ENCODE measurements at regions not wholly inside any gene's neighbourhood (a gene's known extent, or its start where the extent isn't known, plus 50 kb on each side); places are given as distances from the start of the nearest gene placed in this dataset.
A peak's percentile ranks its signal among the peaks of the same experiment; 100 is the strongest.
"Not testable (repeated sequence)": the region's sequence is repeated elsewhere in the genome, so short reads cannot be mapped to it uniquely, and the experiment has no call there.

GRCh38 chr21:35438643-35439404 lies 389.7 kb upstream of the RUNX1 start:
- 17% methylated on average over 4 of the region's 6 CpGs for WGBS (ENCODE audit: insufficient coverage, low coverage, low lambda C conversion rate, missing lambda C conversion rate)
- intact Hi-C loops (cut with DNase I), result no loop called here
- Histone ChIP-seq H3K36me3 (no peaks in the 10 kb centered on the region), H3K4me1 (no peaks in the 10 kb centered on the region), H3K27me3 (no peaks in the 10 kb centered on the region), H3K4me3 (no peak overlapping the region), H3K27ac (no peak overlapping the region), H3K9me3 (no peaks in the 10 kb centered on the region)
- no peak for TF ChIP-seq POLR2A (IDR thresholded peaks at IDR 0.05)
- no peak for TF ChIP-seq CTCF (IDR thresholded peaks at IDR 0.05)
- DNase-seq, result no peak
- ATAC-seq, result peak in 2 of 4 donors; percentile 20 to 38

GRCh38 chr21:35437941-35438340 lies 388.8 kb upstream of the RUNX1 start:
- ATAC-seq (no peak), DNase-seq (no peak)
- H3K27me3 ChIP-seq, result no peaks in the 10 kb centered on the region
- no peaks in the 10 kb centered on the region for H3K4me1 ChIP-seq
- TF ChIP-seq CTCF (IDR thresholded peaks at IDR 0.05) (no peak), POLR2A (IDR thresholded peaks at IDR 0.05) (no peak)
- no peak overlapping the region for H3K27ac ChIP-seq
- intact Hi-C loops (cut with DNase I), result no loop called here
- no peaks in the 10 kb centered on the region for H3K36me3 ChIP-seq
- no peaks in the 10 kb centered on the region for H3K9me3 ChIP-seq
- no peak overlapping the region for H3K4me3 ChIP-seq

GRCh38 chr21:35436899-35437298 lies 387.8 kb upstream of the RUNX1 start:
- Histone ChIP-seq H3K27ac (no peak overlapping the region), H3K36me3 (no peaks in the 10 kb centered on the region), H3K27me3 (no peaks in the 10 kb centered on the region), H3K9me3 (no peaks in the 10 kb centered on the region), H3K4me3 (no peak overlapping the region), H3K4me1 (no peaks in the 10 kb centered on the region)
- DNase-seq (no peak), ATAC-seq (no peak)
- intact Hi-C loops (cut with DNase I), result no loop called here
- 64% methylated on average over 1 of the region's 1 CpG for WGBS (ENCODE audit: insufficient coverage, low coverage, low lambda C conversion rate, missing lambda C conversion rate)
- TF ChIP-seq CTCF (IDR thresholded peaks at IDR 0.05), result no peak
- TF ChIP-seq POLR2A (IDR thresholded peaks at IDR 0.05), result no peak

- H3K27ac ChIP-seq; intact Hi-C loops (cut with DNase I); H3K4me3 ChIP-seq; H3K9me3 ChIP-seq; ATAC-seq; DNase-seq; H3K27me3 ChIP-seq; H3K4me1 ChIP-seq; H3K36me3 ChIP-seq: not testable (repeated sequence)
- WGBS (ENCODE audit: insufficient coverage, low coverage, low lambda C conversion rate, missing lambda C conversion rate), result 81% methylated on average over 3 of the region's 5 CpGs
These were observed 383.5 kb upstream of the RUNX1 start for GRCh38 chr21:35432601-35433000.

GRCh38 chr21:35430260-35430659 lies 381.2 kb upstream of the RUNX1 start:
- no peaks in the 10 kb centered on the region for H3K4me1 ChIP-seq
- peaks cover 0 to under 1% of the 10 kb centered on the region in 2 donors for H3K27me3 ChIP-seq
- no peaks in the 10 kb centered on the region for H3K36me3 ChIP-seq
- TF ChIP-seq POLR2A (IDR thresholded peaks at IDR 0.05) (no peak), CTCF (IDR thresholded peaks at IDR 0.05) (no peak)
- ATAC-seq (no peak), DNase-seq (no peak)
- 81% methylated on average over 3 of the region's 3 CpGs for WGBS (ENCODE audit: insufficient coverage, low coverage, low lambda C conversion rate, missing lambda C conversion rate)
- no peak overlapping the region for H3K4me3 ChIP-seq
- H3K27ac ChIP-seq, result no peak overlapping the region
- intact Hi-C loops (cut with DNase I), result no loop called here
- H3K9me3 ChIP-seq, result no peaks in the 10 kb centered on the region
